H1 (cell line): ENCODE measurements at regions not wholly inside any gene's neighbourhood (a gene's known extent, or its start where the extent isn't known, plus 50 kb on each side); places are given as distances from the start of the nearest gene placed in this dataset.

Experiments used
- CTCF ChIA-PET: fragments of 300-600 bp; sonication (Branson Sonifier 250); formaldehyde crosslinking; loops from one replicate; lab custom pipeline; 2021; ENCODE audit not compliant: partially characterized antibody; lab: Charles Lee
- POLR2A ChIA-PET: fragments of 300-600 bp; sonication (Branson Sonifier 250); formaldehyde crosslinking; loops from one replicate; lab custom pipeline; 2021; ENCODE audit warnings: inconsistent platforms; ENCODE audit not compliant: partially characterized antibody; lab: Charles Lee
- DNase-seq, 2 experiments: peaks; one replicate each; pipeline versions ENCODE4 v3.0.0 to v3.0.0-alpha.2; 2010 to 2022; ENCODE audit warnings: low spot score in 2 of 2, low read depth in 1 of 2, mixed read lengths in 1 of 2
- FAIRE-seq: peaks from 2 replicates; lab custom pipeline; 2011; peaks lifted over from hg19 to GRCh38; lab: Jason Lieb, UNC
- H2AFZ ChIP-seq: 2 replicates; pipeline ENCODE4 v1.8.1; 2012; ENCODE audit warnings: low read length, inconsistent platforms
- H2AK5ac ChIP-seq: 2 replicates; pipeline ENCODE4 v1.6.1; 2013; ENCODE audit warnings: low read depth, low read length
- H2BK120ac ChIP-seq: replicated peaks from 2 replicates; pipeline ENCODE3; 2013; ENCODE audit warnings: low read depth, low read length, inconsistent platforms
- H2BK12ac ChIP-seq: 2 replicates; pipeline ENCODE4 v1.6.1; 2013; ENCODE audit warnings: low read depth, low read length
- H2BK15ac ChIP-seq: 2 replicates; pipeline ENCODE4 v1.6.1; 2013; ENCODE audit warnings: low read length
- H2BK20ac ChIP-seq: 2 replicates; pipeline ENCODE4 v1.6.1; 2013; ENCODE audit warnings: low read length
- H2BK5ac ChIP-seq: 2 replicates; pipeline ENCODE4 v1.6.1; 2013; ENCODE audit warnings: low read depth, low read length
- H3K14ac ChIP-seq: 2 replicates; pipeline ENCODE4 v1.6.1; 2013; ENCODE audit warnings: inconsistent platforms; ENCODE audit not compliant: insufficient read length
- H3K18ac ChIP-seq: 2 replicates; pipeline ENCODE4 v1.6.1; 2013; ENCODE audit warnings: low read length; ENCODE audit errors: extremely low read depth
- H3K23ac ChIP-seq: 2 replicates; pipeline ENCODE4 v1.6.1; 2013; ENCODE audit warnings: inconsistent platforms; ENCODE audit not compliant: insufficient read length
- H3K23me2 ChIP-seq: 2 replicates; pipeline ENCODE4 v1.6.1; 2013; ENCODE audit warnings: low read depth, low read length
- H3K27ac ChIP-seq: 2 replicates; pipeline ENCODE4 v1.6.1; 2011; ENCODE audit warnings: low read depth, low read length, inconsistent platforms
- H3K27me3 ChIP-seq, 4 experiments: replicated peaks in 1 of 4; 1 replicate in 1 of 4; 2 replicates in 3 of 4; pipeline versions ENCODE4 v1.6.1 to v1.8.1; 2011 to 2013; ENCODE audit warnings: low read length in 3 of 4, mild to moderate bottlenecking in 3 of 4, inconsistent platforms in 2 of 4, mixed read lengths in 2 of 4, moderate library complexity in 1 of 4; ENCODE audit not compliant: control insufficient read depth in 3 of 4, insufficient read depth in 3 of 4; ENCODE audit errors: extremely low read depth in 1 of 4
- H3K36me3 ChIP-seq, 4 experiments: 2 replicates each; pipeline versions ENCODE4 v1.6.1 to v1.8.1; 2011 to 2013; ENCODE audit warnings: mild to moderate bottlenecking in 4 of 4, low read length in 3 of 4, moderate library complexity in 2 of 4, control low read depth in 1 of 4, inconsistent platforms in 1 of 4; ENCODE audit not compliant: insufficient read depth in 4 of 4, control insufficient read depth in 2 of 4
- H3K4ac ChIP-seq: replicated peaks from 2 replicates; pipeline ENCODE3; 2013; ENCODE audit warnings: low read length, low read depth, mixed read lengths, inconsistent platforms; ENCODE audit not compliant: insufficient read length
- H3K4me1 ChIP-seq, 4 experiments: replicated peaks in 1 of 4; 1 replicate in 1 of 4; 2 replicates in 3 of 4; pipeline versions ENCODE4 v1.6.1 to v1.8.1; 2011 to 2013; ENCODE audit warnings: low read length in 3 of 4, inconsistent platforms in 2 of 4, mixed read lengths in 1 of 4; ENCODE audit not compliant: insufficient read depth in 4 of 4, control insufficient read depth in 3 of 4
- H3K4me2 ChIP-seq, 2 experiments: 2 replicates each; pipeline versions ENCODE4 v1.6.1 to v1.8.1; 2011 to 2013; ENCODE audit warnings: low read depth in 2 of 2, low read length in 2 of 2, control low read depth in 1 of 2, inconsistent platforms in 1 of 2, mild to moderate bottlenecking in 1 of 2; ENCODE audit not compliant: insufficient read depth in 1 of 2
- H3K4me3 ChIP-seq, 4 experiments: fragments of 200-600, 300-600 bp in 1 of 4; sonication (generic), shearing (Covaris generic), sonication (Bioruptor Twin) in 1 of 4; 2 replicates each; pipeline versions ENCODE4 v1.5.1 to v1.8.1; 2011 to 2016; ENCODE audit warnings: low read length in 4 of 4, low read depth in 3 of 4, control low read depth in 2 of 4, inconsistent platforms in 2 of 4, mild to moderate bottlenecking in 2 of 4, mixed read lengths in 1 of 4, moderate library complexity in 1 of 4; ENCODE audit not compliant: insufficient read depth in 2 of 4; ENCODE audit errors: extremely low read depth in 1 of 4
- H3K56ac ChIP-seq: replicated peaks from 2 replicates; pipeline ENCODE3; 2013; ENCODE audit warnings: low read depth, mild to moderate bottlenecking, mixed read lengths, low read length, inconsistent platforms; ENCODE audit not compliant: insufficient read length
- H3K79me1 ChIP-seq: 2 replicates; pipeline ENCODE4 v1.6.1; 2013; ENCODE audit warnings: low read depth, low read length, control low read depth
- H3K79me2 ChIP-seq, 2 experiments: 2 replicates each; pipeline versions ENCODE4 v1.6.1 to v1.8.1; 2012 to 2013; ENCODE audit warnings: low read length in 2 of 2, mild to moderate bottlenecking in 2 of 2, inconsistent platforms in 1 of 2; ENCODE audit not compliant: insufficient read depth in 2 of 2, control insufficient read depth in 1 of 2
- H3K9ac ChIP-seq, 4 experiments: replicated peaks in 1 of 4; 1 replicate in 1 of 4; 2 replicates in 3 of 4; pipeline versions ENCODE4 v1.6.1 to v1.8.1; 2011 to 2013; ENCODE audit warnings: low read depth in 3 of 4, low read length in 3 of 4, control low read depth in 2 of 4, mild to moderate bottlenecking in 2 of 4, moderate library complexity in 2 of 4, inconsistent platforms in 1 of 4; ENCODE audit errors: extremely low read depth in 1 of 4
- H3K9me3 ChIP-seq, 2 experiments: 2 replicates each; pipeline versions ENCODE4 v1.6.1 to v1.8.1; 2012 to 2013; ENCODE audit warnings: mild to moderate bottlenecking in 2 of 2, moderate library complexity in 2 of 2, control low read depth in 1 of 2, inconsistent platforms in 1 of 2, low read depth in 1 of 2, low read length in 1 of 2, mixed read lengths in 1 of 2; ENCODE audit not compliant: insufficient read depth in 2 of 2
- H4K20me1 ChIP-seq, 2 experiments: replicated peaks in 1 of 2; 2 replicates each; pipeline versions ENCODE3 to v1.8.1; 2011 to 2013; ENCODE audit warnings: inconsistent platforms in 2 of 2, low read length in 2 of 2, mild to moderate bottlenecking in 1 of 2; ENCODE audit not compliant: insufficient read depth in 2 of 2, control insufficient read depth in 1 of 2
- H4K5ac ChIP-seq: 2 replicates; pipeline ENCODE4 v1.6.1; 2013; ENCODE audit warnings: low read length, low read depth, mixed read lengths, inconsistent platforms; ENCODE audit not compliant: insufficient read length
- H4K8ac ChIP-seq: 2 replicates; pipeline ENCODE4 v1.8.0; 2013; ENCODE audit warnings: mild to moderate bottlenecking, moderate library complexity, low read length, inconsistent platforms; ENCODE audit not compliant: insufficient read depth; ENCODE audit errors: extremely low read depth
- H4K91ac ChIP-seq: replicated peaks from 2 replicates; pipeline ENCODE3; 2013; ENCODE audit warnings: low read length, mixed read lengths, inconsistent platforms; ENCODE audit not compliant: insufficient read length
- CBX5 ChIP-seq: fragments of 300-800, 300-1000 bp; sonication (generic); IDR thresholded peaks from 2 replicates; pipeline ENCODE4 v1.7.1; 2016; ENCODE audit warnings: antibody characterized with exemption, low read length, low read depth
- EZH2 ChIP-seq: fragments of 200-600 bp; sonication (generic); IDR thresholded peaks from 2 replicates; pipeline ENCODE4 v1.7.1; 2012; ENCODE audit warnings: low read depth, mild to moderate bottlenecking, moderate library complexity, low read length, inconsistent platforms; ENCODE audit not compliant: severe bottlenecking
- NRF1 ChIP-seq: IDR thresholded peaks from 2 replicates; pipeline ENCODE4 v1.6.1; 2011; ENCODE audit warnings: mild to moderate bottlenecking, low read depth, low read length, improper control_type of control experiment
- POLR2A ChIP-seq, 2 experiments: IDR thresholded peaks; 1 replicate in 1 of 2; 2 replicates in 1 of 2; pipeline ENCODE4 v1.6.1; 2011; ENCODE audit warnings: low read depth in 2 of 2, low read length in 2 of 2, mild to moderate bottlenecking in 2 of 2; ENCODE audit errors: control extremely low read depth in 1 of 2
- SUZ12 ChIP-seq: fragments of 200-600 bp; sonication (generic); IDR thresholded peaks from 2 replicates; pipeline ENCODE4 v1.6.1; 2012; ENCODE audit warnings: mild to moderate bottlenecking, inconsistent platforms, low read length, moderate library complexity, mixed read lengths
- TEAD4 ChIP-seq: IDR thresholded peaks from 2 replicates; pipeline ENCODE4 v1.6.1; 2012; ENCODE audit warnings: low read depth, low read length, inconsistent platforms, mixed read lengths
- whole genome bisulfite sequencing, 2 experiments: shearing (Covaris generic) in 1 of 2; methylation state at CpG; one replicate each; pipeline versions ENCODE4 v1.1.6 to v1.1.7; 2013 to 2015; ENCODE audit warnings: low lambda C conversion rate in 2 of 2, mixed read lengths in 2 of 2, inconsistent platforms in 1 of 2, low coverage in 1 of 2, missing lambda C conversion rate in 1 of 2; ENCODE audit not compliant: insufficient replicate concordance in 2 of 2, insufficient coverage in 1 of 2, insufficient read length in 1 of 2; ENCODE audit errors: extremely low coverage in 1 of 2, missing lambda C conversion rate in 1 of 2; 5-methylcytosine and 5-hydroxymethylcytosine counted together

DNA sequence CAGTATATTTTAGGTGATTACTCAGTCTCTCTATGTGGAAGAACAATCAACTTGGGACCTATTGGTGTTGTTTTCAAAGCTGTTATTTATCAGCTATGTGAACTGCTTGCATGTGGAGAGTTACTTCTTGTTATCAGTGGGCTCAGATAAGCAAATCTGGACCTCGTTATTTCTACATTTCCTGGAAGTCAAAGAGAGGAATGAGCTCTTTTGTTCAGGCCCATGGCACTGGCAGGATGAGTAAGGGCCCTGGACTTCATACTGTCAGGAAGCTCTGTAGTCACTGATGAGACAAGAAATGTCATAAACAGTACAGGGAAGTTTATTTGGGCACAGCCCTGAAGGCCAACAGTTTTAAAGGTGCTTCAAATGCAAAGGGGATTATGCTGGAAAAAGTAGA is 760.6 kb upstream of the EPHA5 start:
- no peak overlapping the region for H3K4ac ChIP-seq
- no peaks in the 10 kb centered on the region for H3K4me1 ChIP-seq
- H3K79me1 ChIP-seq: no peaks in the 10 kb centered on the region
- no peaks in the 10 kb centered on the region for H3K23me2 ChIP-seq
- H3K4me3 ChIP-seq: no peak overlapping the region
- no peaks in the 10 kb centered on the region for H4K20me1 ChIP-seq
- peak in 1 of 2 experiments; percentile 9 for DNase-seq
- no peak overlapping the region for H3K18ac ChIP-seq
- peak overlapping the region; percentile 26; the same call in 1 of the 2 replicates for H2AFZ ChIP-seq
- no peak overlapping the region for H2BK5ac ChIP-seq
- no peaks in the 10 kb centered on the region for H3K36me3 ChIP-seq
- H3K27ac ChIP-seq: no peak overlapping the region
- WGBS, 2 experiments: 84% methylated on average over 1 of the region's 1 CpG; no CpG with 5 or more reads in 1 of the 2 experiments
- no peaks in the 10 kb centered on the region for H3K9me3 ChIP-seq
- H3K27me3 ChIP-seq: no peaks in the 10 kb centered on the region
- H4K91ac ChIP-seq: no peak overlapping the region
- H2BK12ac ChIP-seq: no peak overlapping the region
- FAIRE-seq: no peak
- H3K9ac ChIP-seq: no peak overlapping the region
- H2BK15ac ChIP-seq: no peak overlapping the region
- POLR2A ChIA-PET: no interaction called here
- no peak overlapping the region for H2AK5ac ChIP-seq
- H2BK120ac ChIP-seq: no peak overlapping the region
- CTCF ChIA-PET: no interaction called here
- no peak overlapping the region for H3K14ac ChIP-seq
- no peak overlapping the region for H3K56ac ChIP-seq
- no peak overlapping the region for H3K4me2 ChIP-seq
- H4K8ac ChIP-seq: no peak overlapping the region
- H3K23ac ChIP-seq: no peak overlapping the region
- H2BK20ac ChIP-seq: no peak overlapping the region
- H3K79me2 ChIP-seq: no peaks in the 10 kb centered on the region
- no peak overlapping the region for H4K5ac ChIP-seq
- TF ChIP-seq NRF1 (no peak), SUZ12 (no peak), EZH2 (no peak), POLR2A (IDR thresholded peaks at IDR 0.05; ENCODE audit: control extremely low read depth in 1 of 2, low read depth in 2 of 2, low read length in 2 of 2) (no peak), CBX5 (no peak), TEAD4 (no peak)
